ENCODE measurements at regions not wholly inside any gene's neighbourhood (a gene's known extent, or its start where the extent isn't known, plus 50 kb on each side); places are given as distances from the start of the nearest gene placed in this dataset.

GRCh38 chr7:28246921-28247461, 66.4 kb upstream of the JAZF1 start:
- TF ChIP-seq CTCF (conservative IDR thresholded peaks at IDR 0.05) (no peak), ZFX (IDR thresholded peaks at IDR 0.05) (no peak)

GRCh38 chr7:28258240-28258639, 77.6 kb upstream of the JAZF1 start:
- no peak for TF ChIP-seq ZFX (IDR thresholded peaks at IDR 0.05)
- TF ChIP-seq CTCF (conservative IDR thresholded peaks at IDR 0.05): no peak
- H3K27ac ChIP-seq: no peak overlapping the region

More at GRCh38 chr7:28246921-28247461, 66.4 kb upstream of the JAZF1 start:
- H3K27ac ChIP-seq: no peak overlapping the region

DNA sequence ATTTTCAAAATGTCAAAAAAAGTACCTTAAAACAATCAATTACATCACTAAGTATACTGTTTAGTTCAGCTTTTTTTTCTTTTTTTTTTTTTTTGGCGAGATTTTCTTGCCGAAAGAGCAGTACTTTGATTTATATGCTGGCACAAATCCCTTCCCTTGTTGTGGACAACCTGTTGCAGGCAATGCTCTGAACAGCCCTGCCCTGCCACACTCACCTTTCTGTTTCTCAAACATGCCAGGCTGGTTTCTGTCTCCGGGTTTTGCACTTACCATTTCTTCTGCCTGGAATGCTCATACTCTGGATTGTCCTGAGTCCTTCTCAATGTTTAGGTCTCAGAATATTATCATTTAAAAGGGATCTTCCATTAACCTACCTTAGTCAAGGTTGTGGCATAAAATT, 80.4 kb upstream of the JAZF1 start:
- TF ChIP-seq ZFX (IDR thresholded peaks at IDR 0.05) (no peak), CTCF (conservative IDR thresholded peaks at IDR 0.05) (no peak)
- no peak overlapping the region for H3K27ac ChIP-seq

GRCh38 chr7:28263622-28264271, 83.2 kb upstream of the JAZF1 start:
- TF ChIP-seq CTCF (conservative IDR thresholded peaks at IDR 0.05) (no peak), ZFX (IDR thresholded peaks at IDR 0.05) (no peak)
- H3K27ac ChIP-seq: no peak overlapping the region

GRCh38 chr7:28266402-28266801, 85.8 kb upstream of the JAZF1 start:
- H3K27ac ChIP-seq: no peak overlapping the region
- TF ChIP-seq ZFX (IDR thresholded peaks at IDR 0.05) (no peak), CTCF (conservative IDR thresholded peaks at IDR 0.05) (no peak)

- TF ChIP-seq CTCF (conservative IDR thresholded peaks at IDR 0.05): no peak
- no peak for TF ChIP-seq ZFX (IDR thresholded peaks at IDR 0.05)
- no peak overlapping the region for H3K27ac ChIP-seq
Observed at GRCh38 chr7:28267012-28267411, 86.4 kb upstream of the JAZF1 start.

- TF ChIP-seq CTCF (conservative IDR thresholded peaks at IDR 0.05): no peak
- no peak for TF ChIP-seq ZFX (IDR thresholded peaks at IDR 0.05)
Observed at GRCh38 chr7:28269700-28270361, 89.2 kb upstream of the JAZF1 start.

More at GRCh38 chr7:28269700-28270361, 89.2 kb upstream of the JAZF1 start:
- no peak overlapping the region for H3K27ac ChIP-seq

All from C4-2B (cell line).